ENCODE measurements at regions not wholly inside any gene's neighbourhood (a gene's known extent, or its start where the extent isn't known, plus 50 kb on each side); places are given as distances from the start of the nearest gene placed in this dataset.

- DNase-seq = no peak
These were observed 166.3 kb upstream of the RTL1 start for GRCh38 chr14:101069666-101070362.

DNA sequence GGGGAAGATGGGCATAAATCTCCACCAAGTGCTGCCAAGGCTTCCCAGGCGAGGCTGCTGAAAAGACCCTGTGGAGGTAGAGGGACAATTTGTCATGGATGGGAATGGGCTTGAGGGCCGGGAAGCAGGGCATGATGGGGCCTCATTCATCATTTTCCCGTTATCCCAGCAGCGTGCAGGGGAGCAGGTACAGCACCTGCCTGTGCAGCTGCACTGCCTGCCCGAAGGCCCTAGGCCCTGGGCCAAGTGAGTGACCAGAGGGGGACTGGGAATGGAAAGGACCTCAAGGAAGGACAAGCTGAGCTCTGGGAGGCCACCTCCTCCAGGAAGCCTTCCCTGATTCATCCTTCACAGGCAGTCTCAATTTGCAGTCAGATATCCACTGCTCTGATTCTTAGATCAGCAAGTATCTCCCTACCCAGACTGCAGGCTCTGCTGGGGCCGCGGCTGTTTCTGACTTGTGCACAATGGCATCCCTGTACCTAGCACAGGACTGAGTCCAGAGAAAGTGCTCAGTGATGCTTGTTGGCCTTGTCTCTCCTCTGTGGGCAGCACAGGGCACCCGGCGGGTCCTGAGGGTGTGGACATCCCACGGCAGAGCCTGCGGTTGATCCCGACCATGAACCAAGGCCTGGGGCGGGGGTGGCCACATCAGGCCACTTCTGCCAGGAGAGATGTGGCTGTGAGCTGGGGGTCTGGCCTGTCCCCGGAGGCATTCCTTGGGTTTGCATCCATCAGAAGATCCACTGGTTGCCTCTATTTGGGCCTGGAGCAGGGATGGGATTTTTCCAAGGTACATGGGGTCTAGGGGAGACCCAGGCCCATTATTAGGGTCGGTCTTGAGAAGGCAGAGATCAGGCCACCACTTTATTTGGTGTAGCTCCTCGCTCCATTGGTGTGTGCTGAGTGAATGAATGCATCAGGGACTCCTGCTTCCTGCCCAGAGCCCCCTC is 167.3 kb upstream of the RTL1 start:
- DNase-seq = no peak

DNA sequence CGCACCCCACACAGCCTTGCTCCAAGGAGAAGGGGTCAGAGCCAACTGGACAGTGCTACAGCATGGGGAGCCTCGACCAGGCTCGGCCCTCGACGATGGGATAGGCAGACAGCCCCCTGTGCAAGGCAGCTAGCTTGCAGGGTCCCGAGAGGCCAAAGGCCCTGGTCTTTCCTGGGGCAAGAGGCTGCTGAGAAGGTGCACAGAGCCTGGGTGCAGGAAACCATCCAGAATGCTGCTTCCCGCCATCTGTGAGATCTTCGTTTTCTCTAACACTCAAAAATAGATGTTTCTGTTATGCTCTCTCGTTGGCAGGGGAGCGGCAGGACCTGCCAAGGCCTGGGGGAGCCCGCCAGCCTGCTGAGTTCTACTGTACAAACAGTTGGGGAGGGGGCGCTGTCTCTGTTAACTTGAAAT is 168.0 kb upstream of the RTL1 start:
- no peak for DNase-seq

DNA sequence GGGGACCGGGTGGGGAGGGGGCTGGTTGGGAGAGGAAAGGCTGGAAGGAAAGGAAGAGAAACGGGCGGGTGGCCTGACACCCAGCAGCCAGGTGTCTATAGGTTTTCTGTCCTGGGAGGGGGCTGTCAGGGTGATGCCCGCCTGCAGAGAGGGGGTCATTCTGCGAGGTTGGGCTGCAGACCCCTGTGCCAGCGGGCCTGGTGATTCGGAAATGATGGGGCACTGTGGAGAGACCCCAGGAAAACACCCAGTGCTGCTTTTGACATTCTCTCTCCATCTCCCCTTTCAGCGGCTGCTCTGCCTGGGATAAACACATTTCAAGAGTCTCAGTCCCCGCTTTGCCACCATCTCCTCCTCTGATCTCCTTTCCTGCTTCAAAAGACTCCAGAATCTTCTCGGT is 168.5 kb upstream of the RTL1 start:
- no peak for DNase-seq

GRCh38 chr14:101072531-101072930 is 169.0 kb upstream of the RTL1 start:
- DNase-seq = no peak

DNA sequence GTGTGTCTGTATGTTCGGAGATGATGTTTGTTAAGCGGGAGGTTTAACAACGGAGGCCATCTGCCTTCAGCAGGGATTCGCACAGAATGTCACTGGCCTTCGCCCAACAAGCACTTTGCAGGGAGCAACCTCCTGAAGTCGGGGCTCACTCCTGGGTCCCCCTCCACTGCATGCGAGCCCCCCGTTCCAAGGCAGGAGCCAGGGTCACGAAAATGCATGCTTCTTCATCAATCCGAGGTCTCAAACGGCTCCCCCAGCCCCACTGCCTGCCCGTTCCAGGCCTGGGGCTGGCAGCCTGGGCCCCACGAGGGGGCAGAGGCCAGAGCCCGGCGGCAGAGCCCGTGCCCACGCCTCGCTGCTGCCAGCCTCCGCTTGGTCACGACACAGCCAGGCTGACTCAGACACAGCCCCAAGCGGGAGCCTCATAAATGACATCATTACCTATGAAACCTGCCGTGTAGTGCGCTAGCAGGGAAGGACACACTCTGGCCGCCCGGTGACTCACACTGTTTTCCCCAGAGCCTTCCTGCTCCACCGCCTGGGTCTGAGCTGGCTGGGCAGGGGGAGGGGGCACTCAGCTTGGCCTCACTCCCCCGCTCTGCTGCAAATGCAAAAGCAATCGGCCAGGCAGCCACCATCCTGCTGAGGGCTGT is 169.5 kb upstream of the RTL1 start:
- DNase-seq = no peak

- DNase-seq = no peak
These were observed 170.1 kb upstream of the RTL1 start for GRCh38 chr14:101073598-101073965.

- no peak for DNase-seq
These were observed 170.9 kb upstream of the RTL1 start for GRCh38 chr14:101074196-101075024.

GRCh38 chr14:101075025-101075800 is 171.7 kb upstream of the RTL1 start:
- DNase-seq = no peak

GRCh38 chr14:101075801-101076413 is 172.4 kb upstream of the RTL1 start:
- no peak for DNase-seq

GRCh38 chr14:101076451-101077198 is 173.1 kb upstream of the RTL1 start:
- DNase-seq = no peak

DNA sequence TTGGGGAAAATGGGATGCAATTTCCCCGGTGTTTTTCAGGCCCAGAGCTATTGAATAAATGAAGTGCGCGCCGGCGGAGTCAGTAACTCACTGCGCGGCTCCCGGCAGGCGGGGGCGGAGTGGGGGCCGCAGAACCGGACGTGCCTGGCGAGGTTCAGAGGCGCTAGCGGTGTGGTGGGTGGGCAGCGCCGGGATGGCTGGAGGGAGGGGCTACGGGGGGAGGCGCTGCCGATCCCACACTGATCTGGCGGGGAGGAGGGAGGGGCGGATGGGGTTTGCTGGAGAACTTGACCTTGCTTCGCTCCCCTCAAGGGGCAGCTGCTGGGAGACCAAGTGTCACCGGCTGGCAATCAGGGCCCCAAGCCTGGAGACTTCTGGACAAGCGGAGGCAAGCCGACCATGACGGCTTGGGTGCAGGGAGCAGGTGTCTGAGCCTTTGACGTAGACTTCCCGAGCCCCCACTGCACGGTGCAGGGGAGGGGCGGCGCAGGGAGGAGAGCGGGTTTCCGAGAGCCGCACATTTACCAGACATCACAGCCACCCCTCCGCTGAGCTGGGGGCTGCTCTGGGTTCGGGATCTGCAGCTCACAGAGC is 174.1 kb upstream of the RTL1 start:
- DNase-seq = no peak

DNA sequence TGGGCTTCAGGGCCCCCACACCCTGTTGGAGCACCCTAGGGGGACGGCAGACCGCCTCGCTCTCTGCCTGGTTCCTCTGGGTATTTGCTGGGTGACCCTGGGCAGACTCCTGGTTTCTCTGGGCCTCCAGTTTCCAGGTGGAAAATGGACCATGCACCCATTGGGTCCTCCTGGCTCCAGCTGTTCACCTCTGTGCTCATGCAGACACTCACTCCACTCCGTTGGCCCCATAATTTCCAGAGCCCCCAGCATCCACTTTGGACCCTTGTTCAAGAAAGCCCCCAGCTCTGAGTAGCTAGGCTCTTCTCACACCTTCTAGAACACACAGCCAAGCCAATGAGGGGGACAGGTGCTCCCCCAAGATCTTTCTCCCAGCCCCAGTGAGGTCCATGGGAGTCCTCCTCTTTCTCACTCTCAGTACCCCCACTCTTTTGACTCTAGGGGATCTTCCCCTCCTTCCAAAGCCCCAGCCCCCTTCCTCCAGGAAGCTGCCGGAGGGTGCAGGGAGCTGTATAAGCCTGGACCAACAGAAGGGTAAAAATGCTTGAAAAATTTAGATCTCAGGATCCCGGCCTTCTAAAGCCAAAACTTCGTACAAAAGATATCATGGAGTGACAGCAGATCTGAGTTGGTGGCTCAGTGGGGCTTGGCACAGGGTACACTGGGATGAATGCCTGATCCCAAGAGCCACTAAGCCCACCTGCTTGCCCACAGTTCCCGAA is 174.8 kb upstream of the RTL1 start:
- no peak for DNase-seq

GRCh38 chr14:101078892-101079221 is 175.3 kb upstream of the RTL1 start:
- no peak for DNase-seq

DNA sequence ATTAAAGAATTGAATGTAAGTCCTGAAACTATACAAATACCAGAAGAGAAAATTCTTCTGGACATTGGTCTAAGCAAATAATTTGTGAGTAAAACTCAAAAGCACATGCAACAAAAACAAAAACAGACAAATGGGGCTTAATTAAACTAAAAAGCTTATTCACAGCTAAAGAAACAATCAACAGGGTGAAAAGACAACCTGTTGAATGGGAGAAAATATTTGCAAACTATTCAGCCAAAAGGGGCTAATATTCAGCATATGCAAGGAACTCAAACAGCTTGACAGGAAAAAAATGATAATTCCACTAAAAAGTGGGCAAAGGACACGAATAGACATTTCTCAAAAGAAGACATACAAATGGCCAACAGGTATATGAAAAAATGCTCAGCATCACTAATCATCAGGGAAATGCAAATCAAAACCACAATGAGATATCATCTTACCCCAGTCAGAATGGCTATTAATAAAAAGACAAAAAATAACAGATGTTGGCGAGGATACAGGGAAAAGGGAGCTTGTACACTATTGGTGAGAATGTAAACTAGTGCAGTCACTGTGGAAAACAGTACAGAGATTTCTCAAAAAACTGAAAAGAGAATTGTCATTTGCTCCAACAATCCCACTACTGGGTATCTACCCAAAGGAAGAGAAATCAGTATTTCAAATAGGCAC is 177.5 kb upstream of the RTL1 start:
- no peak for DNase-seq

DNA sequence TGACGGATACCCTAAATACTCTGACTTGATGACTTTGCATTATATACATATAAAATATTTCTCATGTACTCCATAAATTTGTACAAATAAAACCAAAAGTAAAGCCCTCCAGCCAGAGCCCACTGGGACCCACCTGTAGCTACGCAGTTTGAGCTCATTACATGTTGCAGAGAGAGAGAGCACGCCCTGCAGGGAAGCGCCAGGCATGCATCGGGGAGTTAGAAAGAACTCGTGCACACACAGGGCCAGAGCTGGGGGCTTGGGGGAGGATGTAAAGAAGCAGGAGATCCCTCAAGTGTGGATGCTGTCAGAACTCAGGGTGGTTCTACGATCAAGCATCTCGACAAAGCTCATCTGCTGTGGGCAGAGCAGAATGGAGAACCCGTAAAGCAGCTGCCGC is 178.5 kb upstream of the RTL1 start:
- no peak for DNase-seq

DNA sequence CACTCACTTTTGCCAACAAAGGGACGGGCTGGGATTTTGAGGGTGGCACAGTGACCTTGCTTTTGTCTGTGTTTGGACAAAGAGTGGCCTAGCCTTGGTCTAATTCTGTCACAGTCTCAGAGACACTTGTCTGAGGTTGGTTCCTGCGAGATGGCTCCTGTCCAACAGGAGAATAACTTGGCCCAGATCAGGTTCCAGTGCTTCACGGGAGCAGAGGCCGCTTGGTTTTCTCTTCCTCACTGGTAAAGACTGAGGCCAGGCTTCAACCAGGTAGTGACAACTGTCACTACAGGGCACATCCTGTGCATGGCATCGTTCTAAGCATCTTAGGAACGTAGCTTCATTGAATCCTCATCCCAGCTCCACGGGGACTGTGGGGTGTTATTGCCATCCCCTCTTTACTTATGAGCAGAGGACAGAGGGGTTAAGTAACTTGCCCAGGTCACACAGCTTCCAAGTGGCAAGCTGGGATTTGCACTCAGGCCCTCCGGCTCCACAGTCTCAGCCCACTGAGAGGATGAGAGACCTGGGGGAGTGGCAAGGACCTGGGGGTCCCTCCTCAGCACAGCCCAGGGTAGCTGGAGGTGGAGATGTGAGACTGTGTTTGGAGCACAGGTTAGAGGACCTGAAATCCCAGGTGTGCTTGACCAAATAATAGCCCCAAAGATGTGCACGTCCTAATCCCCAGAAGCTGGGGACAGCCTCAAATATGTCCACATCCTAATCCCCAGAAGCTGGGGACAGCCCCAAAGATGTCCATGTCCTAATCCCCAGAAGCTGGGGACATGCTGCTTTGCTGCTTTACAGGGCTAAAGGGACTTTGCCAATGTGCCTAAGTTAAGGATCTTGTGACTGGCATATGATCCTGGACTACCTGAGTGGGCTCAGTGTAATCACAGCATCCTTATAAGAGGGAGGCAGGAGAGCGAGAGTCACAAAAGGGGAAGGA is 179.2 kb upstream of the RTL1 start:
- no peak for DNase-seq

Measured in NCI-H2081 treated with DMSO at 0.1 percent for 48 hours (cell line).